Gastrocnemius medialis (tissue), 4 donors: ENCODE measurements at regions not wholly inside any gene's neighbourhood (a gene's known extent, or its start where the extent isn't known, plus 50 kb on each side); places are given as distances from the start of the nearest gene placed in this dataset.

Source experiments
- ATAC-seq, 2 donors: fragments of 150-250 bp; one replicate each; pipeline ENCODE4 v1.9.1; 2016
- DNase-seq, 2 donors: peaks; one replicate each; pipeline ENCODE4 v3.0.0-alpha.2; 2019
- H3K27ac ChIP-seq, 4 donors: fragments of 200-600 bp; sonication (generic); 1 replicate in 1 of 4; 2 replicates in 3 of 4; pipeline ENCODE4 v1.5.1; 2016 to 2018; ENCODE audit warnings: mild to moderate bottlenecking in 2 of 4, moderate library complexity in 1 of 4
- H3K27me3 ChIP-seq, 3 donors: fragments of 200-600 bp; sonication (generic) in 2 of 3; 1 replicate in 1 of 3; 2 replicates in 2 of 3; pipeline versions ENCODE4 v1.5.1 to v1.6.0; 2016 to 2019; ENCODE audit warnings: mild to moderate bottlenecking in 1 of 3, moderate library complexity in 1 of 3
- H3K36me3 ChIP-seq, 2 donors: fragments of 200-600 bp; sonication (generic) in 1 of 2; one replicate each; pipeline ENCODE4 v1.5.1; 2017 to 2018
- H3K4me1 ChIP-seq, 2 donors: fragments of 200-600 bp; sonication (generic) in 1 of 2; one replicate each; pipeline ENCODE4 v1.5.1; 2016 to 2017; ENCODE audit warnings: mild to moderate bottlenecking in 2 of 2
- H3K4me3 ChIP-seq, 4 donors: fragments of 200-600 bp; sonication (generic) in 3 of 4; 1 replicate in 1 of 4; 2 replicates in 3 of 4; pipeline ENCODE4 v1.5.1; 2016 to 2019; ENCODE audit warnings: mild to moderate bottlenecking in 2 of 4
- H3K9me3 ChIP-seq, 3 donors: fragments of 200-600 bp; sonication (generic) in 2 of 3; 1 replicate in 1 of 3; 2 replicates in 2 of 3; pipeline ENCODE4 v1.5.1; 2016 to 2019
- POLR2A ChIP-seq, 2 donors: fragments of 450-650 bp; IDR thresholded peaks; one replicate each; pipeline ENCODE4 v1.6.1; 2017; ENCODE audit warnings: antibody characterized with exemption in 2 of 2, mild to moderate bottlenecking in 2 of 2, moderate library complexity in 2 of 2
- in situ Hi-C, 4 donors: fragments of 200-750 bp; cut with MboI; loops; one replicate each; pipeline versions ENCODE4 v1.15.0 to v1.8.0; 2017; ENCODE audit warnings: low sequenced_read_pairs in 4 of 4
- intact Hi-C: fragments of 100-400 bp; cut with DNase I; formaldehyde crosslinking; loops from one replicate; pipeline ENCODE4 v1.15.1; 2023; ENCODE audit warnings: low total_unique reads
- TF ChIP-seq, protein P1 (sequence below), 5 experiments: fragments of 450-650 bp in 3 of 5; fragments of 200-600 bp in 2 of 5; sonication (generic) in 2 of 5; IDR thresholded peaks in 4 of 5; conservative IDR thresholded peaks in 1 of 5; 1 replicate in 4 of 5; 2 replicates in 1 of 5; pipeline ENCODE4 v1.5.1; 2016 to 2019; ENCODE audit warnings: antibody characterized with exemption in 5 of 5, mild to moderate bottlenecking in 3 of 5, moderate library complexity in 3 of 5

DNA sequence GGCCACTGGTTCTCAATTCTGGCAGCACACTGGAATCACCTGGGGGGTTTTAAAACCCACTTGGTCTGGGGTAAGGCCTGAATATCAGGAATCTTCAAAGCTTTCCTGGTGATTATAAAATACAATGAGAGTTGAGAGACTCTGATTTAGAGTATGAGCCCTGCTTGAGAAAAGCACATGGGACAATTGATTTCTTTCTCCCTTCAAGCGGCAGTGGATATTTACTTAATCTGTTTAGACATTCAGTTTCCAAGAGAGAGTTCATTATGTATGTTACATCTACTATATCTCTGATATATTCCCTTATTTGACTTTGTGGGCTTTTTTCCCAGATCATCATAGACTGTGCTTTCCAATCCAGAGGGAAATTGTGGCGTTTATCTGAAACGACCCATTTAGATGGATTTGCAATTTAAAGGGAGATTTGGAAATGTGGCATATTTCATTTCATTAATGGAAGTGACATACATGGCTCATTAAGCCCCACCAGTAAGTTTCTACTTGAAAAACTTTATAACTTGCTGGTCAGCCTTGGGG is 171.2 kb upstream of the PFN2 start:
- in situ Hi-C loops, result no loop called here

GRCh38 chr3:150140614-150141321 is 170.1 kb upstream of the PFN2 start:
- ATAC-seq, result no peak

More for the DNA sequence above, 171.2 kb upstream of the PFN2 start:
- no peaks in the 10 kb centered on the region for H3K36me3 ChIP-seq
- TF ChIP-seq, protein P1, sequence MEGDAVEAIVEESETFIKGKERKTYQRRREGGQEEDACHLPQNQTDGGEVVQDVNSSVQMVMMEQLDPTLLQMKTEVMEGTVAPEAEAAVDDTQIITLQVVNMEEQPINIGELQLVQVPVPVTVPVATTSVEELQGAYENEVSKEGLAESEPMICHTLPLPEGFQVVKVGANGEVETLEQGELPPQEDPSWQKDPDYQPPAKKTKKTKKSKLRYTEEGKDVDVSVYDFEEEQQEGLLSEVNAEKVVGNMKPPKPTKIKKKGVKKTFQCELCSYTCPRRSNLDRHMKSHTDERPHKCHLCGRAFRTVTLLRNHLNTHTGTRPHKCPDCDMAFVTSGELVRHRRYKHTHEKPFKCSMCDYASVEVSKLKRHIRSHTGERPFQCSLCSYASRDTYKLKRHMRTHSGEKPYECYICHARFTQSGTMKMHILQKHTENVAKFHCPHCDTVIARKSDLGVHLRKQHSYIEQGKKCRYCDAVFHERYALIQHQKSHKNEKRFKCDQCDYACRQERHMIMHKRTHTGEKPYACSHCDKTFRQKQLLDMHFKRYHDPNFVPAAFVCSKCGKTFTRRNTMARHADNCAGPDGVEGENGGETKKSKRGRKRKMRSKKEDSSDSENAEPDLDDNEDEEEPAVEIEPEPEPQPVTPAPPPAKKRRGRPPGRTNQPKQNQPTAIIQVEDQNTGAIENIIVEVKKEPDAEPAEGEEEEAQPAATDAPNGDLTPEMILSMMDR (IDR thresholded peaks at IDR 0.05 in 4 of 5, conservative IDR thresholded peaks at IDR 0.05 in 1 of 5), result no peak
- no peak for TF ChIP-seq POLR2A (IDR thresholded peaks at IDR 0.05)
- no peaks in the 10 kb centered on the region for H3K27me3 ChIP-seq
- H3K27ac ChIP-seq, result no peak overlapping the region
- intact Hi-C loops, result loop anchor here (10.0 kb wide), 1 partner anchor 1127 kb away; no protein-coding TSS in a partner anchor
- no peak overlapping the region for H3K4me3 ChIP-seq
- no peak for DNase-seq
- H3K9me3 ChIP-seq, result no peaks in the 10 kb centered on the region
- peaks cover 15 to 21% of the 10 kb centered on the region in 2 donors for H3K4me1 ChIP-seq
- no peak for ATAC-seq

GRCh38 chr3:150138824-150139223 is 168.1 kb upstream of the PFN2 start:
- no peak overlapping the region for H3K4me3 ChIP-seq
- H3K27ac ChIP-seq, result no peak overlapping the region
- in situ Hi-C loops (no loop called here), intact Hi-C loops (no loop called here)
- ATAC-seq (no peak), DNase-seq (no peak)
- no peaks in the 10 kb centered on the region for H3K4me1 ChIP-seq
- no peaks in the 10 kb centered on the region for H3K27me3 ChIP-seq
- H3K9me3 ChIP-seq, result no peaks in the 10 kb centered on the region
- H3K36me3 ChIP-seq, result no peaks in the 10 kb centered on the region
- TF ChIP-seq, protein P1 (IDR thresholded peaks at IDR 0.05 in 4 of 5, conservative IDR thresholded peaks at IDR 0.05 in 1 of 5), result no peak
- TF ChIP-seq POLR2A (IDR thresholded peaks at IDR 0.05), result no peak

More at GRCh38 chr3:150140614-150141321, 170.1 kb upstream of the PFN2 start:
- Histone ChIP-seq H3K27ac (no peak overlapping the region), H3K36me3 (no peaks in the 10 kb centered on the region), H3K4me1 (peaks cover 4 to 10% of the 10 kb centered on the region in 2 donors), H3K9me3 (no peaks in the 10 kb centered on the region), H3K27me3 (no peaks in the 10 kb centered on the region), H3K4me3 (no peak overlapping the region)
- in situ Hi-C loops, result no loop called here
- DNase-seq, result no peak
- intact Hi-C loops, result loop anchor here (10.0 kb wide), 1 partner anchor 1126 kb away; no protein-coding TSS in a partner anchor
- TF ChIP-seq POLR2A (IDR thresholded peaks at IDR 0.05), result no peak
- TF ChIP-seq, protein P1 (IDR thresholded peaks at IDR 0.05 in 4 of 5, conservative IDR thresholded peaks at IDR 0.05 in 1 of 5), result no peak

- Histone ChIP-seq H3K27ac (no peak overlapping the region), H3K9me3 (no peaks in the 10 kb centered on the region), H3K4me1 (no peaks in the 10 kb centered on the region), H3K27me3 (no peaks in the 10 kb centered on the region), H3K36me3 (no peaks in the 10 kb centered on the region), H3K4me3 (no peak overlapping the region)
- TF ChIP-seq, protein P1 (IDR thresholded peaks at IDR 0.05 in 4 of 5, conservative IDR thresholded peaks at IDR 0.05 in 1 of 5), result no peak
- no peak for DNase-seq
- intact Hi-C loops, result no loop called here
- in situ Hi-C loops, result no loop called here
- ATAC-seq, result no peak
Measured at GRCh38 chr3:150136242-150136641, 165.5 kb upstream of the PFN2 start.
